Gastroesophageal sphincter (tissue), 2 donors: ENCODE measurements at regions not wholly inside any gene's neighbourhood (a gene's known extent, or its start where the extent isn't known, plus 50 kb on each side); places are given as distances from the start of the nearest gene placed in this dataset.

Source experiments
- POLR2A ChIP-seq, 2 donors: fragments of 450-650 bp; IDR thresholded peaks; one replicate each; pipeline ENCODE4 v1.6.1; 2017; ENCODE audit warnings: antibody characterized with exemption in 2 of 2, mild to moderate bottlenecking in 2 of 2, moderate library complexity in 1 of 2
- POLR2AphosphoS5 ChIP-seq: sonication (generic); formaldehyde crosslinking; IDR thresholded peaks from one replicate; pipeline ENCODE4 v1.6.1; 2017; ENCODE audit warnings: antibody characterized with exemption

GRCh38 chr7:54643064-54643463 lies 100.9 kb downstream of the VSTM2A start:
- TF ChIP-seq POLR2AphosphoS5 (no peak), POLR2A (IDR thresholded peaks at IDR 0.05) (no peak)
